ENCODE measurements at regions not wholly inside any gene's neighbourhood (a gene's known extent, or its start where the extent isn't known, plus 50 kb on each side); places are given as distances from the start of the nearest gene placed in this dataset.

DNA sequence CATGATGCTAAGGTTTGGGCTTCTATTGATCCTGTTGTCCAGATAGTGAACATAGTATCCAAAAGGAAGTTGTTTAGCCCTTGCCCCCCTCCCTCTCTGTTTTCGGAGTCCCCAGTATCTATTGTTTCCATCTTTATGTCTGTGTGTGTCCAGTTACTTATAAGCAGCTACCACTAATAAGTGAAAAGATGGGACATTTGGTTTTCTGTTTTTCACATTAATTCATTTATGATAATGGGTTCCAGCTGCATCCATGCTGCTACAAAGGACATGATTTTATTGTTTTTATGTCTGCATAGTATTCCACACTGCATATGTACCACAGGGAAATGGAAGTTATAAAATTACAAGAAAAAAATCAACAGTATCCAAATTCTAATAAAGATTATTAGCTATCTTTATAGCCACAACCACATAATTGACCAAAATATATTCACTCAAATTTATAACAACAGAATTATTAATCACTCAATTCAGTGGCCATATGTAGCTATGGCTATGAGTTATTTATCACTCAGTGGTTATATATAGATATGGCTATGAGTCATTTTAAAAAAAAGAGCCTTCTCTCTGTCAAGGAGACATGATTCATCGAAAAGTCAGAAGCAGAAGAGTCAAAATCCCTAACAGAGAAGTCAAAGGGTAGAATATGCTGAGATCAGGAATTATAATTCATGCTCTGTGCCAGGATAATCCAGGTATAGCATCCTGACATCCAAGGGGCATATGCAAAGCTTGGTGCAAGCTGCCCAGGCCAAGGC lies 367.5 kb downstream of the DEPDC1B start:
- no peak for DNase-seq

GRCh38 chr5:60330236-60330635 lies 369.7 kb downstream of the DEPDC1B start:
- no peak for DNase-seq

DNA sequence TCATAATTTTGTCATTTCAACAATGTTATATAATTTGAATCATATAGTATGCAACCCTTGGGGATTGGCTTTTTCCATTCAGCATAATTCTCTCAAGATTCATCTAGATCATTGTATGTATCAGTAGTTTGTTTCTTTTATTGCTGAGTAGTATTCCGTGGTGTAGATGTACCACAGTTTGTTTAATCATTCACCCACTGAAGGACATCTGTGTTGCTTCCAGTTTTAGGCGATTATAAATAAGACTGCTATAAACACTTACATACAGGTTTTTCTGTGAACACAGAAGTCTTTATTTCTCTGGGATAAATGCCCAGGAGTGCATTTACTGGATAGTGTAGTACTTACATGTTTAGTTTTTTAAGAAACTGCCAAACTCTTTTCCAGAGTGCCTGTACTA lies 374.1 kb downstream of the DEPDC1B start:
- DNase-seq, result no peak

DNA sequence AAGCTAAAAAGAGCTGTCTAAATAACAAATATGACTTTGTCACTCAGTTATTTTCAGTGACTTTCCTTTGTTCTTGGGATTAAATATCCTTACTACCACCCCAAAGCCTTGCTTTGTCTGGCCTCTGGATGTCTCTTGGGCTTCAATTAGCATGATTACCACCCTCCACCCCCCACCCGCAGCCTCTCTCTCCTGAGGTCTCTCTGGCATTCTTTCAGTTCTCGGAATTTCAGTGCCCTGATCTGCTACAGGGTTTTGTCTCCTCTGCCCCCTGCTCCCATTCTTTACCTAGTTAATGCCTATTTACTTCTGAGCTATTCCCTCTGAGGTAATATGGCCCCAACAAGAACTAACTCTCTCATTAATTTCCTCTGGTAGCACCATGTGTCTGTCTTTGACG lies 376.4 kb downstream of the DEPDC1B start:
- DNase-seq, result no peak

GRCh38 chr5:60312098-60312497 lies 387.9 kb downstream of the DEPDC1B start:
- no peak for DNase-seq

DNA sequence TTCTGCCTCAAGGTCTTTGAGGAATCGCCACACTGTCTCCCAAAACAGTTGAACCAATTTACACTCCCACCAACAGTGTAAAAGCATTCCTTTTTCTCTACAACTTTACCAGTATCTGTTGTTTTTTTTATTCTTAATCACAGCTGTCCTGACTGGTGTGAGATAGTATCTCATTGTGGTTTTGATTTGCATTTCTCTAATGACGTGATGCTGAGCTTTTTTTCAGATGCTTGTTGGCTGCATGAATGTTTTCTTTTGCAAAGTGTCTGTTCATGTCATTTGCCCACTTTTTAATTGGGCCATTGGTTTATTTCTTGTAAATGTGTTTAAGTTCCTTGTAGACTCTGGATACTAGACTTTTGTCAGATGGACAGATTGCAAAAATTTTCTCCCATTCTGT lies 400.0 kb downstream of the DEPDC1B start:
- no peak for DNase-seq

DNA sequence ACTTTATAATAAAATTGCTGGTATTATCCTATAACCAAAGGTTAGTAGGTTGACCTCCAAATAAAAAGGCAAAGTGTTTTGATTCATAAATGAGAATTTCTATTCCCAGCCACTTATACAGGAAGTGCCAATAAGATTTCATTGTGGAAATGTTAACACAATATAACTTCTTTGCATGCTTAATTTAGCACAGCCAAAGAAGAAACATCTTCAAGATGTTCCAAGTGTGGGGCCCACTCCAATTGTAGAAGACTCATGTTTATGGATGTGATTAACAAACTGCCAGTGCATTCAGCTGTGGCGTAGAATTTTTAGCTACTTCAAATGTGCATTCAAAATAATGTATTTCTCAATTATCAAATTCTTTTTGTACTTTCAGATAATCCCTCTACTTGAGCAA lies 402.3 kb downstream of the DEPDC1B start:
- peak; percentile 18 for DNase-seq

DNA sequence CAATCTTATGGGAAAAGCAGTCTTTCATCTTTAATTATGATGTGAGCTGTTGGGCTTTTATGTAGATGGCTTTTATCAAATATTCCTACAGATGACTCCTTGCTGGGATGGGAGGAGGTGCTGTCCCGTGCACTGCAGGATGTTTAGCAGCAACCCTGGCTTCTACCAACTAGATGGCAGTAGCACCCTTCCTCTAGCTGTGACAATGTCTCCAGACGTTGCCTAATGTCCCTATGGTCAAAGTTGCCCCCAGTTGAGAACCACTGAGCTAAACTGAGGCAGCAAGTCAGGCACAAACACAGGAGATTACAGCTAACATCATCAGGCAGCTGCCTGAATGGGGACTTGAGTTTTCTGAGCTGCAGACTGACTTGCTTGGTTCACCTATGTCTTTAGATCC lies 401.9 kb upstream of the PDE4D start:
- DNase-seq, result no peak

DNA sequence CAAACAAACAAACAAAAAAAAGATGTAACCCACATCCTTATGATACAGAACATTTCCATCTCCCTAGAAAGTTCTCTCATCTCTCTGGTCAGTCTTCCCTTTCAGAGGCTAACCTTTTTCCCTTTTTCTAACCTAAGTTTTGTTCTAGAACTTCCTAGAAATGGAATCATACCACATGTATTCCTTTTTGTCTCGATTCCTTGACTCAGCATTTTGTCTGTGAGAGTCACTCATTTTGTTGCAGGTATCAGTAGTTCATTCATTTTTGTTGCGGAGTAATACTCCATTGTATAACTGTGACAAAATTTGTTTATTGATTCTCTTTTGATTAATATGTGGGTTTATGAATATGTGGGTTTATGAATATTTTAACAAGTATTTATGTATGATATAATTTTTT lies 400.0 kb upstream of the PDE4D start:
- no peak for DNase-seq

GRCh38 chr5:60287174-60287771 lies 393.7 kb upstream of the PDE4D start:
- no peak for DNase-seq

GRCh38 chr5:60285910-60286309 lies 392.4 kb upstream of the PDE4D start:
- no peak for DNase-seq

DNA sequence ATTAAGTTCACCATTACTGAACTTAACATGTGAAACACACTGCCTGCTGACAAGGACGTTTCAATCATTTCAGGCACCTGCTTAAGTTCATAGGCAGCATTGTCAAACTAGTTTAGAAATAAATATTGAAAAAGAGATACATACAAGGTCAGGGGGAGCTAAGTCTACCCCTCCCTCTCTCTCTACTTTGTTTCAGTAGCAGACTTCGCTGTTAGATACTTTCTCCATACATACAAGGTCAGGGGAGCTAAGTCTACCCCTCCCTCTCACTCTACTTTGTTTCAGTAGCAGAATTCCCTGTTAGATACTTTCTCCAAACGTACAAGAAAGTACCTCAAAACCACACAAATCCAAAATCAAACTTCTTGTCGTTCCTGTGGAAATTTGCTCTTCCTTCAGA lies 387.4 kb upstream of the PDE4D start:
- no peak for DNase-seq

DNA sequence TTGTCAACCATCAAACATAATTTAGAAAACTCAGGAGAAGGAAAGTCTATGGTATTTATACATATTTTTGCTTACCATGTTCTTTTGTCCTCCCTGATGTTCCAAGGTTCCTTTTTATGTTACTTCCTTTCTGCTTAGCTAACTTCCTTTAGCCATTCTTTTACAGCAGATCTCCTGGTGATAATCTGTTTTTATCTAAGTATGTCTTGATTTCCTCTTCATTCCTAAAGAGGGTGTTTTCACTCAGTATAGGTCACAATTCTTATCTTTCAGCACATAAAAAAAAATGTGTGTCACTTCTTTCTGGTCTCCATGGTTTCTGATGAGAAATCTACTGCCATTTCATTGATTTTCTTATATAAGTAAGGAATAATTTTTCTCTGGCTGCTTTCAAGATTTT lies 384.4 kb upstream of the PDE4D start:
- no peak for DNase-seq

DNA sequence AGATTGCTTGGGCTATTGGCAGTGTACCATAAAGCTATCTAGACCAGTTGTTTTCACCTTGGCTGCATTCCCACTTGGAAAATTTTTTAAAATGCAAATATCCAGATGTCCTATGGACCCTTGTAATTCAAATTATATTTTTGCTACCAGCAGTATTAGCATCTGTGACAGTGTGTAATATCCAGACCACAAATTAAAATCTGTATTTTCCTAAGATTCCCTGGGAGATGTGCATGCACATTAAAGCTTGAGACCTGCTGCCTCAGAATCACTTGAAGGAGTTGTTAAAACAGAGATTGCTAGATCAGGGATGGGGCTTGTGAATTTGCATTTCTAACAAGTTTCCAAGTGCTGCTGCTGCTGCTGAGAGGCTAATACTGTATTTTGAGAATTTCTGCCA lies 381.2 kb upstream of the PDE4D start:
- DNase-seq, result peak; percentile 16

DNA sequence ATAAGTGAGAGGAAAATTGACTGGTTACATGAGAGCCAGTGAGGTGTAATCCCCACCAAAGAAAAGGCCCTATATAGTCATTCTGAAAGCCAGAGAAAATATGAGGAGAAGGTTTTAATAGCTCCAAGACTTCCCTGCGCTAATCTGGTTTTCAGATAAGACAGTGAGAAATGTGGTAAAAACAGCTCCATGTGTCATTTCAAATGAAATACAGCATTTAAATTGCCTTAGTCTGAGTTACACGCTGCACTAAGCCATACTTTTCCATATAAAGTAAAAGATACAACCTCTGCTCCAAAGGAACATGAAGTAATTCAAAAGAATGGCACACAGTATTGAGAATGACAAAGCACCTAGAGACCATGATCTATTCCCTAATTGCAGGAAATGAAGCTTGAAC lies 378.0 kb upstream of the PDE4D start:
- DNase-seq, result no peak

DNA sequence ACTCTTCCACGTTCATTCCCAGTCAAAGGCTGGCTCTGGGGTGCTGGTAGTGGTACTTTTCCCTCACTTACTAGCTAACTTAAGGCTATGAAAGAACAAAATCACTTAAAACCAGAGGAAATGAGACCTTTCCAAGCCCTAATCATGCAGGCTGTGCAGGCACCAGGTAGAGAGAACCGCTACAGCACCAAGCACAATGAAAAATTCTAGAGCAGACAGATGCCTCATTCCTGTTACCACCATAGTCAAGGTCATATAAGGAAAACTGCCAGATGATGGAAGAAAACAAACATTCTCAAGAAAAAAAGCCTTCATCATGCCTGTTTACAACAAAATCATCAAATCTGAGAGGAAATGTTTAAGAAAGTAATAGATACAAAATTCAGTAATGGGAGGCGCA lies 374.4 kb upstream of the PDE4D start:
- DNase-seq, result no peak

GRCh38 chr5:60263346-60263745 lies 369.8 kb upstream of the PDE4D start:
- DNase-seq, result no peak

- DNase-seq, result no peak
Observed at GRCh38 chr5:60262576-60263295, 369.2 kb upstream of the PDE4D start.

GRCh38 chr5:60261732-60262131 lies 368.2 kb upstream of the PDE4D start:
- DNase-seq, result no peak

DNA sequence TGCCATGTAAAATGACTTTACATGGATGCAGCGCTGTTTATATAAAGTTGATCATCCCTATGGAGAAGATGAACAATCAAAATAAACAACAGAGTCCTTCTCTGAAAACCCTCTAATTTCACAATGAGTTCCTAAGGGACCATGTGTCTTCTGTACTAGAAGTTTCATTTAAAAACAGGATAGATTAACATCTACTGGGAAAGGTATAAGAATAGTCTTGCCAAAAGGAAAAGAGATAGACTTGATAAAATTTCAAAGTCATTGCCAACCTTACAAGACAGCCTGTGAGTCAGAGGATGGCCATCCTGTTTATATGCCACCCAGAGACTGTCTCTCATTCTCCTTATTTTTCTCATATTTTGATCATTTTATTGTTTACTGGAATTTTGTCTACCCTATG lies 367.1 kb upstream of the PDE4D start:
- no peak for DNase-seq

GRCh38 chr5:60259730-60260129 lies 366.2 kb upstream of the PDE4D start:
- DNase-seq, result no peak

DNA sequence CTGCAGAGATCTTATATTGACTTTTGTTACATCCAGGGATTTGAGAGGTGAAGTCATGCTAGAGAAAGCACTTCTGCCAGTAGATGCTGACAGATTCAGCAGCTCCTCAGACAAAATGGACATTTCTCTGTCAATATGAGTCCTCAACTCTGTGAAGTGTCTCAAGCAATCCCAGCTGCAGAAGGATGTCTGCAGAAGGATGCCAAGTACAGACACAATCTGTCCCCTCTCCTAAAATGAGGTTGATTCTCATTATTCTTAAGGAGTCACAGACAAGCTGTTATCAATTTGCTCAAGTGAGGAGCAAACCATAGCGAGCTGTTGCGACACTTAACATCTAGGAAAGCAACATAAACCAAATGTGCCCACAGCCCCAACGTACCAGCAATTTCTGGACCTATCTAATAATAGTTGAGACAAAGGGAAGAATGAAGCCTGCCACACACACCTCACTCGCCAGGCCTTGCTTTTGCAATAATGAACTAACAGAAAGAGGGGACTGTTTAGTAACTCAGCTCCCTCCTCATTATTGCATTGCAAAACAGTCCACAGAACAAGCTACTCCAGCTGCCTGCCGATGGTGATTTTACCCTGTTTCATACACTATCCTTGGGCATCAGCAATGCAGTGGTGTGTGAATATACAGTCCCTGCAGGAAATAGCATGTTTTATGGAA lies 364.2 kb upstream of the PDE4D start:
- no peak for DNase-seq

DNA sequence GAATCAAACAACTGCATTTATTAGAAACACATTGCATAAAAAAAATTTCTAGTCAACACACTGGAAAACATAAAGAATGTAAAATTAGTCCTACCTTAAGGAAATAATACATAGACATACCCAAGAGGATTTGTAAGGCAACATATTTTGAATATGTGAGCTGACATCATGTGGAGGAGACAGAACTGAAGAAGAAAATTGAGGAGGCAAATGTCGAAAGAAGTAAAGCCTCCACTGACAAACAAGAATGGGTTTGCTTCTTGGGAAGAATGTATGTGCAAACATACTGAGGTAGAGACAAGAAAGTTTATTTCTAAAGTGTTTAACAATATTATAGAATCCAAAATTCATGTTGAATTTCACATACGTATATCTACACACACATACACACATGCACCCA lies 363.0 kb upstream of the PDE4D start:
- DNase-seq, result no peak

- no peak for DNase-seq
Observed at GRCh38 chr5:60248901-60249300, 355.4 kb upstream of the PDE4D start.

Measured in DMS79 treated with DMSO at 0.1 percent for 48 hours (cell line).